HT-29 (cell line): ENCODE measurements at regions not wholly inside any gene's neighbourhood (a gene's known extent, or its start where the extent isn't known, plus 50 kb on each side); places are given as distances from the start of the nearest gene placed in this dataset.
"Not testable (repeated sequence)": the region's sequence is repeated elsewhere in the genome, so short reads cannot be mapped to it uniquely, and the experiment has no call there.

Experiments
- DNase-seq: peaks from one replicate; pipeline ENCODE4 v3.0.0-alpha.2; 2015; ENCODE audit warnings: low spot score

DNA sequence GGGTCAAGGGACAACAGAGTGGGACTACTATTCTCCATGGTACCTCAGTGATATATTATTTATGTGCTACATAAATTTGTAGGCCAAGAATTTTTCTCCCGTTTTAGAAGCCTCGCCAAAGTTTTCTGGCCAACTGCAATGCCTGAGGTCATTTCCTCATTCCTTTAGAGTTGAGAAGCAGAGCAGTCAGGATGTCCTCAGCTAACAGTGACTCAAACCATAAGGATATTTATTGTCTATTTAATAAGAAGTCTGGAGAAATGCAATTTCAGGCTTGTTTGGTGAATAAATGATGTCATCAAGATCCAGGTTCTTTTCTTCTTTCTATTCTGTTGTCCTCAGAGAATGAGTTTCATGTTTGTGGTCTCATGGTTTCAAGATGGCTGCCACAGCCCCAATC is 91.0 kb downstream of the ADCYAP1 start:
- no peak for DNase-seq

DNA sequence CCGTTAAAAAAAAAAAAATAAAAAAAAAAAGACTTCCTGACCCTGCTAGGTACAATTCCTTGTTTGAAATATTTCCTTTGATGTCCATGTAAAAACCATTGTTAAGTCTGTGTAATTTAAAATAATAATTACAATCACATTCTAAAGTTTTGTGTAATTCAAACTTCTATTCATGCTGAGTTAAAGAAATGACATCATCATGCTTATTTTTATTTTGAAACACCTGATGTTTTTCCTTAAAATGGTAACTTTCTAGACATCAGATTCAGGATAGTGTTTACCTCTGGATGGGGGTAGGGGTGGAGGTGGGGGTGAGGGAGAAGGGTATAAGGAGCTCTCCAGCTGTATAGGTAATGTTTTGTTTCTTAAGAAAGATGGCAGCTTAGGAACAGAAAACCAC is 92.8 kb downstream of the ADCYAP1 start:
- DNase-seq = no peak

DNA sequence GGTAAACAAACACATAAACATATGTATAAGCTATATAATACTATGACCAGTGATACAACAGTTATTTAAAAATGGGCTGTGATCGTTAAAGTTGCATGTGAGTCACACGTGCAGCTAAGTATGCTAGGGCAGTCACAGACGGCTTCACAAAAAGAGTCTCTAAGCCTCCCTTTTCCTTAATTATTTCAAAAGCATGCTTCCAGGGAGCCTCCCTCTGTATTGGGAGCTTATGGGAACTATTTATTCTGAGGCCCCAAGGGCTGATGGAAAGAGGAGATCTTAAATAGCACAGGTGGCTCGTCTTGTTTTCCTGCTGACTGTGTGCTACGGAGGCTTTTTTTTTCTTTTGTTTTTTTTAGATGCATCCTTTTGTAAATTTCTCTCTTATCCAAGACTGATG is 94.3 kb downstream of the ADCYAP1 start:
- no peak for DNase-seq

DNA sequence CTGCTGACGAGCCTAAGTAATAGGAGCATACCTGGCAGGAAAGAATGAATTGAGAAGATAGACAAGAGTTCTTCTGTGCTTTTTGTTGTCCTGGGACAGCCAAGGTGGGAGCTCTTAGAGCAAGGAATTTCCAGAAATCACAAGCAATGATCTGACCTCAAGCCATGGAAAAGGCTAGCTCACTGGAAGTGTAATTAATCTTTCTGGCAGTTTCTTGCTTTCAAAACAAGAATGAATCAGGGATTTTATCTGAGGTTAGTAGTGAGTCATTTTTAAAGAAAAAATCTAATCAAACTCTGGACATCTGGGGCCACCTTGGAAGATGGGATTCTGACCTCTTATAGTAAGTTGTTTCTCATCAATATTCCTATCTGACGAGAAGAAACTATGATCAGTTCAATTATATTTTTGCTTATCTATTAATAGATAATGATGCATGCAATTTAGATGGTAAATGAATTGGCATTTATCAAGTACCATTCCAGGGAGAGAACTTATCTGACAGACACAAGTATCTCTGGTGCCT is 98.0 kb downstream of the ADCYAP1 start:
- DNase-seq = no peak

DNA sequence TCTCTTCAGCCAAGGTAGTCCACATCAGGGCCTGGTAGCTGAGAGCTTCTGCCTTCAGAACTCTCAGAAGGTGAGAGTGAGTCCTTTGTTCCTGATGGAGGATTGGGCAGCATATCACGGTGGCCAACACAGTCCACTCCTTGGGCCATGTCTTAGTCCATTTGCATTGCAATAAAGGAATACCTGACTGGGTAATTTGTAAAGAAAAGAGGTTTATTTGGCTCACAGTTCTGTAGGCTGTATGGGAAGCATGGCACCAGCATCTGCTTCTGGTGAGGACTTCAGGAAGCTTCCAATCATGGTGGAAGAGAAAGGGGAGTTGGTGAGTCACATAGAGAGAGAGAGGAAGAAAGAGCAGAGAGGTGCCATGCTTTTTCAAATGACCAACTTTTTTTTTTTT is 98.8 kb downstream of the ADCYAP1 start:
- no peak for DNase-seq

DNA sequence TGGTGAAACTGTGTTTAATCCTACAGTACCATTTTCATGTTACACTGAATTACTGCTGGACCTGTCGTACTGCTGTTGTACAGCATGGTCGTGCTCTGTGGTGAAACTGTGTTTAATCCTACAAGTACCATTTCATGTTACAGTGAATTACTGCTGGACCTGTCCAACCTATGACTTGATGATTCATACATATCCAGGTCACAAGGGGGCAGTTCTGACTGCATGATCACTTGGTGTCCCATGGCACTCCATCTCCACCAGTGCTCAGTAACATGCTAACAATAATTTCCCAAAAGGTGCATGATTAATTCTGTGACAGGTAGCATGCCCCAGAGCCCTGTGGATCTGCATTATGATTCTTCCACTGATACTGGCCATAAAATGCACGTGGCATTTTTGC is 101.6 kb downstream of the ADCYAP1 start:
- DNase-seq = no peak

DNA sequence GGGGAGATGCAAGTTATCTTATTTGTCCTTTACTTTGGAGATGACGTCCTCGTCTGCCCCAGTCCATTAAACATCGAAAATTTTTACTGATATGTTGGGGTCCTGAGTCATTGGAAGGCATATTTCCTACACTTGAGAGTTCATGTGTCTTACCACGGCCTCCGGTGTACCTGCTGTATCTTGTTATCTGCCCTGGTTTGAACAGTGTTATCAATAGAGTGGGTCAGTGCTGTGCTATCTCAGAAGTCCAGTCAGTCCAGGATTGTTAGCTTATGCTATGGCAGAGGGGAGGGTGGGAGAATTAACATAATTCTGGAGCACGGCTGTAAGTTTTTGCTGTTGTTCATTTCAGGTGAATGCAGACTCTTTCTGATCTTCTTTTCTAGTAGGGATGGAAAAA is 102.3 kb downstream of the ADCYAP1 start:
- DNase-seq = no peak

DNA sequence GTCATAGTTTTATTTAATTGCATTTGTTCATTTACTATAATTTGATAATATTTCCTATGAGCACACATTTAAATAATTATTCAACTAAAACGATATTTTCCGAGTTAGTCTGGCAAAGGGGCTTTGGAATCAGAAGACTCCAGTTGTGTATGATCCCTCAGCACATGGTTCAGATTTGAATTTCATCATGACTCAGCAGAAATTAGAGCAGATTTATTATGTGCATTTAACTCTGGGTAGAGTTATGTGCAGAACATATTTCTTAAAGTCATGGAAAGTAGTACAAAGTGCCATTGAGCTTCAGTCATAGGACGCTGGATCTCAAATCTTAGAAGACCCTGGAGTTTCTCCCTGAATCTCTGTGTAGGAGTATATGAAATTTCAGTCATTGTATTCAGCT is 106.7 kb downstream of the ADCYAP1 start:
- no peak for DNase-seq

DNA sequence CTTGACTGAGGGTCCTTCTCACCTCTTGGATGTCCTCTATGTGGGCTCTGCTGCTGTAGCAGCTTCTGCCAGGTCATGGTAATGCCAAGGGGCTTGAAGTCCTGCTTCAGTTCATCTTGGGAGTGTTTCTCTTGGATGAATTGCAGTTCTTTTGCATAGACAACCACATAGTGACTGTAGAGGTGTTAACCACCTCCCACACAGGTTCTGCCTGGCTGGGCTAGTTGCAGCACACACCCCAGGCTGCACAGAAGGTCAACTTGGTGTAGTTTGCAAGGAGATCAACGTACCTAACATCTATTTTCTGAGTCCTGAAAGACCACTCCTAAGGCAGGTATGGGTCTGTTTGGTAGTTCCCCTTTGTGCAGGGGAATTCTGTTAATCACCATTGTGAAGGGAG is 108.1 kb downstream of the ADCYAP1 start:
- no peak for DNase-seq

DNA sequence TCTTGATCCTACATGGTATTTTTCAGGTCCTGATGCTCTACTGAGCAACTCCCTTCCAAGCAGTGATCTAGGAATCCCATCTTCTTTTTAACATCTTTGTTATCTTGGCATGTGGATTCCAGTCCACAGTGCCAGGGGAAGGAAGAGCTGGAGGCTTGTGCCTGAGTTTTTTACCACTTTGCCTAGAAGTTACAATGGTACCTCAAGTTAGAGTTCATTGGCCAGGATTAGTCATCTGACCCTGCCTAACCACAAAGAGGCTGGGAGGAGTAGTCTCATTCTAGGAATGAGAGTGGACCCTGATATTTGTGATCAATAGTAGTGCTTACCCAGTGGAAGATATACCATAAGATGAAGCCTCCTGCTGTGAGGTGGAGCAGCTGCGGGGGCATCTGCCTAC is 109.3 kb downstream of the ADCYAP1 start:
- DNase-seq = no peak

DNA sequence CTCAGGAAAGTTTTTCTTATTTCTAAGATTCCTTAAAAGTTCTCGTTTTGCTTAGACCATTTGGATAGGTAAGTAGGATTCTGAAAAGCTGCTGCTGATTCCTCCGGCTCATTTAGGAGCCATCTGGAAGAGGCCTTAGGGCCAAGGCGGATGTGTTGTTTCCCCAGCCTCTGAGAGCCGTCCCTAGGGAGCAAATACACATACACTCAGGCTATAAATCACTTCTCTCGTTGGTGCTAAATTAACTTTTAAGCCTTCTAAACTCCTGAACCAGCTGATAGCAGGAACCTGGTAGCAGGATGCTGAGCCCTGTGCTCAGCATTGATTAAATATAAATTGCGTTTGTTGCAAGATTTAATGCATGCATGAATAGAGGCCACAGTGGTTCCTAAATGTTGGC is 109.8 kb downstream of the ADCYAP1 start:
- no peak for DNase-seq

DNA sequence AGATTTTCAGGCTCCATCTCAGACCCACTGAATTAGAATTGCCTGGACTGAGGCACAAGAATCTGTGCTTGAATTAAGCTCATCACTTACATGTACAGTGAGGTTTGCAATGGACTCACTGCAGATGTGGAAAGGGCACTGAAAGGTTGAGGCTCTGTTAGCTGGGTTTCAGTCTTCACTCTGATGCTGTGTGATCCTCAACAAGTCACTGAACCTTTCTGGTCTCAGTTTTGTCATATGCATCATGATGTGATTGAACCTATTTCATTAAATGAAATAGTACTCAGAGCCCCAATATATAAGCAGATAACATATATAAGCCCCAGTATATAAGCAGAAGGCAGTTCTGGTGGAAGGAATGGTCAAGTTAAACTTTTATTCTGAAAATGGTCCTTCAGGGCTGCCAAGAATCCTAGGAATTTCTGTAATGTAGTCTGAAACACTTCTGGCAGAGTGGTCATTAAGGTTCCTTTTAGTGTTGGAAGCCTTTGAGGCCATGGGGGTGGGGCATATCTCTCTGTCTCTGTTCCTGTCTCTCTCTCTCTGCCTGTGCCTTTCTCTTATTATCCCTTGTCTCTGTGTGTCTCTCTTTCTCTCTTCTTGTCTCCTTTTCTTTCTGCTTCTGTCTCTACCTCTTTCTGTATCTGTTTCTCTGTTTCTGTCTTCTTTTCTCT is 110.4 kb downstream of the ADCYAP1 start:
- DNase-seq = no peak

DNA sequence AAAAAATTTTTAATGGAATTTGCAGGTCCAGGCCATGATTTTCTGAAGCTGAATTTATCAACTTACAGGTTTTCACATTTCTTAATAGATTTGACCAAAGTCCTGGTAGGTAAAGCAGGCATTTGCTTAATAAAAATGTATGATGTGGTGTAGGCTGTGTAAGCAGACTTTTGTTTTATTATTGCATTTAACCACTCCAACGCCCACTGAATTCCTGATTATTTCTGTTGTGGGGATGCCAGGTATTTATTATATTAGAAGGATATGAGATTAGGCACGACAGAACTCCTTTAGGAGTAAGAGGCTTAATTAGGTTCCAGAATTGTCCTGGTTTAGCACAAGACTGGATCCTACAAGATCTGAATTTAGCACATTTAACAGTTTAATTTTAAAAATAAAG is 111.1 kb downstream of the ADCYAP1 start:
- no peak for DNase-seq

DNA sequence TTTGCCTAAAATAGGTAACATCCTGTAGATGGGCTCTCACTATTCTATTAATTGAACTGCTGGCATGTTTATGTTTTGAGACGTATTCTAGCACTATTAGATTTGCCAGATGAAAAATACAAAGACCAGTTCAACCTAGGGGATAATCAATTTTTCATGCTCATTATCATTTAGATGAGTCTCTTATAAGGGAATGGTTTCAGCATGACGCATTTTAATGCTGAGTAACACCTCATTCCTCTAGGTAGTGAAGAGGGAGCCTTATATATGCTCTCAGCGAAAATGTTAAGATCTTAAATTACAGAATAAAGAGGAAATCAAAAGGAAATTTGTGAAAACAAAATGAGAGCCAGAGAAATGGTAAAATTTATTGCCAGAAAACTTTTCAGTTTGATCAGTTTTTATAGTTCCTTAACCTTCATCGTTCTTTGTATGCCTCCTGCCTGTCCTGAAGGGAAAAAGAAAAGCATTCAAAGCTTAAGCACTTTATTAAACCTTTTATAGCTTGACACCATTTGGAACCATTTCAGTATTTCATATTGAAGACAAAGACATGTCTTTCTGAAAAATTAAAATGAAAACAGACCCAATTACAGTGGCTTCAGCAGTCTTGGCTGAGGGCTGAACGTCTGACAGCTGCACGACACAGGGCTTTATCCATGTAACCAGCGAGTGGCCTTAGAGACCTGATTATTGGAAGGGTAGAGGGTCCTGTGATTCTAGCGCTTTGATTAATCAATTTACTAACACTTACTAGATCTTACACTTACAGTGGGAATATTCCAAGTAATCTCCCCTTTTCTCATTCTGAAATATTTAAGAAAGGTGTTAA is 112.8 kb downstream of the ADCYAP1 start:
- DNase-seq = no peak

DNA sequence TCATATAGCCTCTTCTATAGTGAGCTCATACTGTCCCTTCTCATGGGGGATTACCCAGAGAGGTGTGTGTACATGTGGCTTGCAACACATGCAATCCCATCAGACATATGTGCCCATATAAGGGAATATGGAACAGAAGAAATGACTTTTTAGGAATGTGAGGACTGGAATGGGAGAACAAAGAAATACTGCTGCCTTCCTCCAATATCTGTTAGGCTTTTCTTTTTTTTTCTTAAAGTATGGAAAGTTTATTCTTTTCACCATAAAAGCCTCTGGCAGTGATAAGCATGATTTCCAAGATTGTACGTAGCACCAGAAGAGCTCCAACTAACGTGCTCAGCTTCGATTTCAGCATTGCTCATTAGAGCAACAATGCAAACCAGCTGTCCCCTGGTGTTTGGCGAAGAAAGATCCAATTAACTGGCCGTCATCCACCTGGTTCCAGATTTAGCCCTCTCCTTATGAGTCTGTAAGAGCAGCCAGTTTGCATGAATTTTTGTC is 113.6 kb downstream of the ADCYAP1 start:
- DNase-seq = no peak

DNA sequence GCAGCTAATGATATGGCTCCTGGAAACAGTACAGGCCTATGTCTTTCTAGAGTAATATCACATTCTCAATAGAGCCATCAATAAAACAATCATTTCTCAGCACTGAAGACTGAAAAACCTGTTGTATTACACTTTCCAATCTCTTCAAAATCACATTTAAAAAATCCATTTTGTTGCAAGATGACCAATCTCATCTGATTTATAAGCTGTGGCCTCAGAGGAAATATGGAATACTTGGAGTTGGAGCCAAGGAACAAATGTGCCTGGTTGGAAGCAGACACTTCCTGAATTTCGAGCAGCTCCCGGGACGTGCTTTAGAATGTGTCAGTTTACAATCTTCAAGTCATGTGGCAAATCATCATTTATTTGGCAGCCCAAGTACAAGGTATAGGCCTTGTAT is 114.5 kb downstream of the ADCYAP1 start:
- DNase-seq = no peak

DNA sequence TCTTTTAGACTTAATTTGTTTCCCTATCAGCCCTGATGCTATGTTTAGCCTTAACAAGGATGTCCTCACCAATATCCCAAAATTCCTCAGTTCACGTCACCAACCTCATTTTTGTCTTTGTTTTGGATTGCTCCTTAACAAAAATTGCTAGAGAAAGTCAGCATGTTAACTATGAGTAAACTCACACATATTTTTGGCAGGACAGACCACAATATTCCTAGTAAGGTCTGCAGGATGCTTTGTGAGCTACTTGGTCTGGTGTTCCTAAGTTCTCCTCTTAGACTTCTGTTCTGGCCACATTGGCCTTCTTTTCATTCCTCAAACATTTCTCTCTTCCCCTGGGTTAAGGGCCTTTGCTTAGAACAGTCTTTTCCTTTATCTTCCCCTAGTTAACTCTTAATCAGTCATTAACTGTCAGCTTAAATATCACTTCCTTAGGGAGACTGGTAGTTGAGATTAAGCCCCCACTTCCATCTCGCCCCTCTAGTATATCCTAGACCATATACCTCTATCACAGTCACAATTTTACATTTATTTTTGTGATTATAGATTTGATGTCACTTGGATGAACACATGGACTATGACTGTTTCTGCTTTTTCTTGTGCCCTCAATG is 116.2 kb downstream of the ADCYAP1 start:
- DNase-seq = no peak

DNA sequence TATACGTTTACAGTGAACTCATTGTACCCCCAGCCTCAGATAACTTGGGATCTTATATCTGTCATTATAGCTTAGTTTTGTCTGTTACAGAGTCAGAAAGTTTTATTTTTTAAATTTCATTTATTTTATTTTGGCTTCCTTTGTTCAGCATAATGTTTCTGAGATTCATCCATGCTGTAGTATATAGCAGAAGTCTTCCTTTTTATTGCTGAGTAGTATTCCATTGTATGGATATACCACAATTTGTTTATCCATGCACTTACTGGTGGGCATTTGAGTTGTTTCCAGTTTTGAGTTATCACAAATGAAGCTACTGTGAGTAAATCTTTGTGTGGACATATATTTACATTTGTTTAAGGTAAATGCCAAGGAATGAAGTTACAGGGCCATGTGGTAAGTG is 122.3 kb downstream of the ADCYAP1 start:
- no peak for DNase-seq

DNA sequence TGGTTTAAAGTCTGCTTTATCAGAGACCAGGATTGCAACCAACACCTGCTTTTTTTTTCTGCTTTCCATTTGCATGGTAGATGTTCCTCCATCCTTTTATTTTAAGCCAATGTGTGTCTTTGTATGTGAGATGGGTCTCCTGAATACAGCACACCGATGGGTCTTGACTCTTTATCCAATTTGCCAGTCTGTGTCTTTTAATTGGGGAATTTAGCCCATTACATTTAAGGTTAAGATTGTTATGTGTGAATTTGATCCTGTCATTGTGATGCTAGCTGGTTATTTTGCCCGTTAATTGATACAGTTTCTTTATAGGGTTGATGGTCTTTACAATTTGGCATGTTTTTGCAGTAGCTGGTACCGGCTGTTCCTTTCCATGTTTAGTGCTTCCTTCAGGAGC is 128.4 kb downstream of the ADCYAP1 start:
- DNase-seq = not testable (repeated sequence)

DNA sequence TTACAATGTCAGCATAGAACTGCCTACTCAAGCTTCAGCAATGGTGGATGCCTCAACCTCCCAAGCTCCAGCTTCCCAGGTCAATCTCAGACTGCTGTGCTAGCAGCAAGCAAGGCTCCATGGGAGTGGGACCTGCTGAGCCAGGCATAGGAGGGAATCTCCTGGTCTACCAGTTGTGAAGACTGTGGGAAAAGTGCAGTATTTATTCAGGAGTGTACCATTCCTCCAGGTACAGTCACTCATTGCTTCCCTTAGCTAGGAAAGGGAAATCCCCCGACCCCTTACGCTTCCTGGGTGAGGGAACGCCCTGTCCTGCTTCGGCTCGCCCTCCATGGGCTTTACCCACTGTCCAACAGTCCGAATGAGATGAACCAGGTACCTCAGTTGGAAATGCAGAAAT is 130.3 kb downstream of the ADCYAP1 start:
- no peak for DNase-seq

DNA sequence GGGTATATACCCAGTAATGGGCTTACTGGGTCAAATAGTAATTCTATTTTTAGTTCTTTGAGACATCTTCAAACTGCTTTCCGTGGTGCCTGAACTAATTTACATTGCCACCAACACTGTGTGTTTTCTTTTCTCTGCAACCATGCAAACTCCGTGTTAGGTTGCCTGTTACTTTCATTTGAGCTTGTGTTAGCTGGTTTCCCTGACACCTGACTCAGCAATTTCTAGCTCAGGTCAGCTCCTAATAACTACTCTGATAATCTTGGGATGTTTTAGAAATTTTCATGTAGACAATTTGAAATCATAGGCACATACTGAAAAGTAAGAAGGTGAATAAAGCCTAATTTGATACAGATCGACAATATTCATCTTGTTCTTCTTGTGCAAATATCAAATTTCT is 132.3 kb downstream of the ADCYAP1 start:
- DNase-seq = no peak

DNA sequence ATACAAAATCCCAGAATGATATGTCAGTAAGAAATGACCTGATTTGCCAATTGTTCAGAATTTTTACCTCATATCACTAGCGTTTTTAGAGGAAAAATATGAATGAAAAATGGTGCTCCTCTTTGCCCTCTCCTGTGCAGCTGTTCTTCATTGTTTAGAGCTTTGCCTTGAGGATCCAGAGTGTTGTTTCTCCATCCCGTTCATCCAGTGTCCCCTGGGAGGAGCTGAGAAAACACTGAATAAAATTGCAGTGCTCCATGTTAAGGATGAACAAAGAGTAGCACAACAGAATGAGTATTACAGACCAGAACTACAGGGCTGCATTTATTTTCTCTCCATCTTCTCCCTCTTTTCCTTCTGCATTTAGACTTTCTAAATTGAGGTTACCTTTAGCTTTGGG is 133.1 kb downstream of the ADCYAP1 start:
- DNase-seq = no peak

DNA sequence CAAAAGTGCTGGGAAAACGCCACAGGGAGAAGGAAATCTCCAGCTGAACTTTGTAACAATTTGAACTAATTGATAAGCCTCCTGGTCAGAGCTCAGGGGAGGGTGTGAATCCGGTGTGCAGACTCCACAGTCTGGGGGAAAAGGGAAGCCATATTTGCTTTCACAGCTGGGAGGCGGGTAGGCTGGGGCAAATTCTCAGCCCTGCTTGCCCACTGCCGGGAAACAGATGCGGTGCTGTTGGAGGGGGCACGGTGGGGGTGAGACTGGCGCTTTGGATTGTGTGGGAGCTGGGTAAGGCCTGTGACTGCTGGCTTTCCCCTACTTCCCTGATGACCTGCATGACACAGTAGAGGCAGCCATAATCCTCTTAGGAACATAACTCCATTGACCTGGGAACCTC is 134.8 kb downstream of the ADCYAP1 start:
- no peak for DNase-seq
